AG04450 (cell line): ENCODE measurements at regions not wholly inside any gene's neighbourhood (a gene's known extent, or its start where the extent isn't known, plus 50 kb on each side); places are given as distances from the start of the nearest gene placed in this dataset.

Experiments
- CTCF ChIA-PET: fragments of 300-600, 350-600 bp; formaldehyde crosslinking; extraction: SDS; loops from one replicate; lab custom pipeline; 2022; ENCODE audit warnings: antibody characterized with exemption, inconsistent platforms; lab: Charles Lee
- POLR2A ChIA-PET: fragments of 350-600 bp; formaldehyde crosslinking; extraction: SDS; loops from one replicate; lab custom pipeline; 2021; ENCODE audit warnings: antibody characterized with exemption, inconsistent platforms; lab: Yijun Ruan, JAX
- DNase-seq: peaks from one replicate; pipeline ENCODE4 v3.0.0-alpha.2; 2011; ENCODE audit warnings: low read depth, low spot score
- H3K27ac ChIP-seq: one replicate; pipeline ENCODE4 v1.5.1; 2012; ENCODE audit warnings: low read depth, low read length, control low read depth
- H3K27me3 ChIP-seq: one replicate; pipeline ENCODE4 v1.6.0; 2012; ENCODE audit warnings: low read length; ENCODE audit not compliant: control insufficient read depth, insufficient read depth
- H3K4me3 ChIP-seq: 2 replicates; pipeline ENCODE4 v1.5.1; 2011; ENCODE audit warnings: mild to moderate bottlenecking, low read depth, low read length, control low read depth
- H3K9me3 ChIP-seq: 2 replicates; pipeline ENCODE4 v1.5.1; 2012; ENCODE audit warnings: low read length; ENCODE audit not compliant: control insufficient read depth, insufficient read depth
- CTCF ChIP-seq: IDR thresholded peaks from 2 replicates; pipeline ENCODE4 v1.5.1; 2011; ENCODE audit warnings: low read depth, low read length, control low read depth, inconsistent platforms

GRCh38 chr6:11364971-11365397 is 132.5 kb upstream of the NEDD9 start:
- DNase-seq = no peak
- no peak overlapping the region for H3K4me3 ChIP-seq
- ChIA-PET CTCF (no interaction called here), POLR2A (interaction anchor here (1.0 kb wide), 1 partner anchor 93 kb away, joined by 3 read pairs; no protein-coding TSS in a partner anchor)
- H3K27me3 ChIP-seq = peaks cover 3% of the 10 kb centered on the region
- H3K27ac ChIP-seq = no peak overlapping the region
- TF ChIP-seq CTCF = no peak
- no peaks in the 10 kb centered on the region for H3K9me3 ChIP-seq

DNA sequence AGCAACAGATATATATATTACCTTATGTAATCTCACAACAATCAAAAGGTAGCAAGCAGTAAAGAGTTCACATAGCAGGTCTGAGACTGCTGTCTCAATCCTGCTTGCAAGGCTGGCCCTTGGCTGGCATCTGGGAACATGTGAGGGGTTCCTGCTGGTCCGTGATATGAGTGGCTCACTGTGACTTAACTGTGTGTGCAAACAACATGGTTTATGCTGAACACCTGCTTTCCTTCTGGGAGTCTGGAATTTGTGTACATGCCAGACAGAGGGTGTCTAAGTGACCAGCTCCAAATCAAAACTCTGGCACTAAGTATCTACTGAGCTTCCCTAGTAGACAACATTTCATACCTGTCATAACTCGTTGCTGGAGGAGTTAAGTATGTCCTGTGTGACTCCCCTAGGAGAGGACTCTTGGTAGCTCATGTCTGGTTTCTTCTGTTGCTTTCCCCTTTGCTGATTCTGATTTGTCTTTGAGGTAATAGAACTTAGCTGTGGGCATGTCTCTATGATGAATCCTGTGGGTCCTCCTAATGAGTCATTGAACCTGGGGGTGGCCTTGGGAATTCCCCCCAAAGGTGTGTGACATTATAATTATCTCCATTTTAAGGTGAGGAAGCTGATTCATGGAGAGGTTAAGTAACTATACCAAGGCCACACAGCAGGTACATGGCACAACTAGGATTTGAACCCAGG is 131.6 kb upstream of the NEDD9 start:
- no peak overlapping the region for H3K27ac ChIP-seq
- no peaks in the 10 kb centered on the region for H3K9me3 ChIP-seq
- CTCF ChIA-PET = no interaction called here
- H3K27me3 ChIP-seq = peaks cover 3% of the 10 kb centered on the region
- POLR2A ChIA-PET = interaction anchor here (1.0 kb wide), 1 partner anchor 92 kb away, joined by 3 read pairs; no protein-coding TSS in a partner anchor
- TF ChIP-seq CTCF = no peak
- DNase-seq = no peak
- no peak overlapping the region for H3K4me3 ChIP-seq

DNA sequence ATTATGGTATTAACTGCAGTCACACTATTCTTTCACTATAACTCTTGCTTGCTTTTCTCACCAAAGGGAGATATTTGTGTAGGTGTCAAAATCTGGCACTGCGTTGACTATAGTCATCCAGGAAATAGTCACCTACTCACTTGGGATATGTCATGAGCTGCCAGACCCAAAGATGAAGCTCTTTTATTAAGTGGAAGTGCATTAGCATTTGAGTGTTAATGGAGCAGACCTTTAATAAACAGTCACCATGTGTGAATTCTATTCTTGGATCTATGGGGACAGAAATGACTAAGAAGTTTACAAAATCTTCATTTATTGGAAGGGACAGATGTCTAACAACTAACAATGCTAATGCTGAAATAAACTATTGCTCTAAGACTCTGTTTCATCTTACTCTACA is 130.1 kb upstream of the NEDD9 start:
- Histone ChIP-seq H3K27me3 (peaks cover 3% of the 10 kb centered on the region), H3K9me3 (no peaks in the 10 kb centered on the region), H3K27ac (no peak overlapping the region), H3K4me3 (no peak overlapping the region)
- ChIA-PET CTCF (no interaction called here), POLR2A (no interaction called here)
- TF ChIP-seq CTCF = no peak
- no peak for DNase-seq

GRCh38 chr6:11358904-11359830 is 126.7 kb upstream of the NEDD9 start:
- H3K9me3 ChIP-seq = no peaks in the 10 kb centered on the region
- no peak for TF ChIP-seq CTCF
- H3K4me3 ChIP-seq = no peak overlapping the region
- CTCF ChIA-PET = interaction anchor here (1.0 kb wide), 1 partner anchor 137 kb away, joined by 3 read pairs; no protein-coding TSS in a partner anchor
- POLR2A ChIA-PET = interaction anchor here (0.8 kb wide), 1 partner anchor 82 kb away, joined by 7 read pairs; no protein-coding TSS in a partner anchor
- H3K27ac ChIP-seq = no peak overlapping the region
- no peak for DNase-seq
- H3K27me3 ChIP-seq = peaks cover 3% of the 10 kb centered on the region
